A549 (cell line): ENCODE measurements at regions not wholly inside any gene's neighbourhood (a gene's known extent, or its start where the extent isn't known, plus 50 kb on each side); places are given as distances from the start of the nearest gene placed in this dataset.
"Not testable (repeated sequence)": the region's sequence is repeated elsewhere in the genome, so short reads cannot be mapped to it uniquely, and the experiment has no call there.

ENCODE experiments used
- CTCF ChIP-seq: fragments of >200 bp; sonication (Bioruptor Twin); formaldehyde crosslinking; IDR thresholded peaks from 3 replicates; pipeline ENCODE4 v1.5.1; 2016
- MYC ChIP-seq: IDR thresholded peaks from 2 replicates; pipeline ENCODE4 v1.6.1; 2012; ENCODE audit warnings: mild to moderate bottlenecking, inconsistent platforms, low read length, improper control_type of control experiment, borderline replicate concordance
- REST ChIP-seq: fragments of 200-600 bp; sonication (generic); IDR thresholded peaks from 2 replicates; pipeline ENCODE4 v1.6.1; 2016; ENCODE audit warnings: antibody characterized with exemption, mild to moderate bottlenecking, moderate library complexity

- not testable (repeated sequence) for TF ChIP-seq CTCF, MYC, REST
Measured at GRCh38 chr9:33740958-33741357, 54.4 kb upstream of the PRSS3 start.
